Prostate gland (tissue), 2 donors: ENCODE measurements at regions not wholly inside any gene's neighbourhood (a gene's known extent, or its start where the extent isn't known, plus 50 kb on each side); places are given as distances from the start of the nearest gene placed in this dataset.

Experiments used
- POLR2A ChIP-seq: fragments of 450-650 bp; IDR thresholded peaks from one replicate; pipeline ENCODE4 v1.6.1; 2016; ENCODE audit warnings: antibody characterized with exemption, mild to moderate bottlenecking
- TF ChIP-seq, protein P1 (sequence below), 4 experiments: fragments of 200-600 bp in 2 of 4; fragments of 450-650 bp in 2 of 4; sonication (generic) in 2 of 4; IDR thresholded peaks; 1 replicate in 3 of 4; 2 replicates in 1 of 4; pipeline ENCODE4 v1.5.1; 2016 to 2019; ENCODE audit warnings: antibody characterized with exemption in 4 of 4, mild to moderate bottlenecking in 2 of 4, moderate library complexity in 2 of 4

DNA sequence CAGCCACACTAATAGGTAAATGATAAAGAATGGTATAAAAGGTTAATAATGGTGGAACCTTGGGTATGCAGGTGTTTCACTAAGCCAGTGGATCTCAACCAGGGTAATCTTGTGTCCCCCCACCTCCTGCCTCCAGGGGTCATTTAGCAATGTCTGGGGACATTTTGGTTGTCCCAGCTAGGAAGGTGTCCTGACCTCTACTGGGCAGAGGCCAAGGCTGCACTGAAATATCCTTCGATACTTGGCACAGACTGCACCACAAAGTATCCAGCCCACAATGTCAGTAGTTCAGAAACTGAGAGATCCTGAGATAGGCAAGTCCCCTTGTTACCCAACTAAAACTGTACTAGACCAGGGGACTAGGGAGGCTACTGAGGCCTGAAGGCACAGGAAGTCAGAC, 113.6 kb upstream of the TIAM1 start:
- TF ChIP-seq POLR2A = no peak
- TF ChIP-seq, protein P1, sequence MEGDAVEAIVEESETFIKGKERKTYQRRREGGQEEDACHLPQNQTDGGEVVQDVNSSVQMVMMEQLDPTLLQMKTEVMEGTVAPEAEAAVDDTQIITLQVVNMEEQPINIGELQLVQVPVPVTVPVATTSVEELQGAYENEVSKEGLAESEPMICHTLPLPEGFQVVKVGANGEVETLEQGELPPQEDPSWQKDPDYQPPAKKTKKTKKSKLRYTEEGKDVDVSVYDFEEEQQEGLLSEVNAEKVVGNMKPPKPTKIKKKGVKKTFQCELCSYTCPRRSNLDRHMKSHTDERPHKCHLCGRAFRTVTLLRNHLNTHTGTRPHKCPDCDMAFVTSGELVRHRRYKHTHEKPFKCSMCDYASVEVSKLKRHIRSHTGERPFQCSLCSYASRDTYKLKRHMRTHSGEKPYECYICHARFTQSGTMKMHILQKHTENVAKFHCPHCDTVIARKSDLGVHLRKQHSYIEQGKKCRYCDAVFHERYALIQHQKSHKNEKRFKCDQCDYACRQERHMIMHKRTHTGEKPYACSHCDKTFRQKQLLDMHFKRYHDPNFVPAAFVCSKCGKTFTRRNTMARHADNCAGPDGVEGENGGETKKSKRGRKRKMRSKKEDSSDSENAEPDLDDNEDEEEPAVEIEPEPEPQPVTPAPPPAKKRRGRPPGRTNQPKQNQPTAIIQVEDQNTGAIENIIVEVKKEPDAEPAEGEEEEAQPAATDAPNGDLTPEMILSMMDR (IDR thresholded peaks at IDR 0.05) = no peak
